Left lung (tissue), 4 donors: ENCODE measurements at regions not wholly inside any gene's neighbourhood (a gene's known extent, or its start where the extent isn't known, plus 50 kb on each side); places are given as distances from the start of the nearest gene placed in this dataset.
"Not testable (repeated sequence)": the region's sequence is repeated elsewhere in the genome, so short reads cannot be mapped to it uniquely, and the experiment has no call there.

Experiments
- ATAC-seq: fragments of 200-7000 bp; cut with Tn5 transposase; one replicate; pipeline ENCODE4 v1.9.1; 2020; ENCODE audit warnings: moderate library complexity
- DNase-seq, 4 donors: peaks; one replicate each; pipeline ENCODE4 v3.0.0-alpha.2; 2013 to 2020
- H3K27ac ChIP-seq, 2 donors: fragments of 200-600 bp; sonication (generic) in 1 of 2; one replicate each; pipeline versions ENCODE4 v1.5.0 to v1.8.0; 2020 to 2021
- H3K27me3 ChIP-seq, 2 donors: fragments of 200-600 bp; sonication (generic) in 1 of 2; one replicate each; pipeline versions ENCODE4 v1.5.0 to v1.8.0; 2020 to 2021
- H3K36me3 ChIP-seq, 2 donors: fragments of 200-600 bp; sonication (generic) in 1 of 2; one replicate each; pipeline versions ENCODE4 v1.5.0 to v1.8.0; 2020 to 2021
- H3K4me1 ChIP-seq, 2 donors: fragments of 200-600 bp; one replicate each; pipeline ENCODE4 v1.8.0; 2021
- H3K4me3 ChIP-seq, 2 donors: fragments of 200-600 bp; sonication (generic) in 1 of 2; one replicate each; pipeline versions ENCODE4 v1.5.0 to v1.8.0; 2020 to 2021; ENCODE audit warnings: mild to moderate bottlenecking in 1 of 2
- H3K9me3 ChIP-seq, 2 donors: fragments of 200-600 bp; sonication (generic) in 1 of 2; one replicate each; pipeline versions ENCODE4 v1.5.0 to v1.8.0; 2020 to 2021
- CTCF ChIP-seq, 2 donors: fragments of 200-600 bp; sonication (generic) in 1 of 2; IDR thresholded peaks; one replicate each; pipeline versions ENCODE4 v1.5.0 to v1.8.0; 2021; ENCODE audit warnings: antibody characterized with exemption in 2 of 2
- intact Hi-C, 2 donors: fragments of 100-400 bp; cut with DNase I; formaldehyde crosslinking; loops; one replicate each; pipeline versions ENCODE4 v1.11.2 to v1.14.2; 2022
- donor health status: DM: no; HTN: yes; CAD: no.
- donor health status: DM: no; HTN: no; CAD: no.

- H3K9me3 ChIP-seq = no peaks in the 10 kb centered on the region
- no peaks in the 10 kb centered on the region for H3K27me3 ChIP-seq
- no peaks in the 10 kb centered on the region for H3K4me1 ChIP-seq
- intact Hi-C loops = no loop called here
- ATAC-seq (no peak), DNase-seq (no peak)
- no peaks in the 10 kb centered on the region for H3K36me3 ChIP-seq
- TF ChIP-seq CTCF (IDR thresholded peaks at IDR 0.05) = no peak
- no peak overlapping the region for H3K27ac ChIP-seq
- H3K4me3 ChIP-seq = no peak overlapping the region
Observed at GRCh38 chr1:199474738-199475137, 552.8 kb upstream of the NR5A2 start.

GRCh38 chr1:199482426-199482825 is 545.1 kb upstream of the NR5A2 start:
- Histone ChIP-seq H3K4me1 (no peaks in the 10 kb centered on the region), H3K36me3 (no peaks in the 10 kb centered on the region), H3K27me3 (no peaks in the 10 kb centered on the region), H3K27ac (no peak overlapping the region), H3K9me3 (no peaks in the 10 kb centered on the region), H3K4me3 (no peak overlapping the region)
- DNase-seq (no peak), ATAC-seq (no peak)
- intact Hi-C loops = no loop called here
- TF ChIP-seq CTCF (IDR thresholded peaks at IDR 0.05) = no peak

GRCh38 chr1:199489594-199489993 is 537.9 kb upstream of the NR5A2 start:
- intact Hi-C loops = no loop called here
- Histone ChIP-seq H3K27me3 (no peaks in the 10 kb centered on the region), H3K4me3 (no peak overlapping the region), H3K36me3 (no peaks in the 10 kb centered on the region), H3K9me3 (peaks cover 0 to 8% of the 10 kb centered on the region in 2 donors), H3K4me1 (no peaks in the 10 kb centered on the region), H3K27ac (no peak overlapping the region)
- DNase-seq (no peak), ATAC-seq (no peak)
- TF ChIP-seq CTCF (IDR thresholded peaks at IDR 0.05) = no peak

GRCh38 chr1:199490769-199491527 is 536.6 kb upstream of the NR5A2 start:
- ATAC-seq (no peak), DNase-seq (no peak)
- H3K27ac ChIP-seq = no peak overlapping the region
- H3K4me3 ChIP-seq = no peak overlapping the region
- TF ChIP-seq CTCF (IDR thresholded peaks at IDR 0.05) = no peak
- intact Hi-C loops = no loop called here
- H3K27me3 ChIP-seq = no peaks in the 10 kb centered on the region
- H3K36me3 ChIP-seq = no peaks in the 10 kb centered on the region
- H3K4me1 ChIP-seq = no peaks in the 10 kb centered on the region
- peaks cover 0 to 22% of the 10 kb centered on the region in 2 donors for H3K9me3 ChIP-seq

- Histone ChIP-seq H3K27me3 (no peaks in the 10 kb centered on the region), H3K27ac (no peak overlapping the region), H3K36me3 (no peaks in the 10 kb centered on the region), H3K9me3 (peaks cover 0 to 25% of the 10 kb centered on the region in 2 donors), H3K4me1 (no peaks in the 10 kb centered on the region), H3K4me3 (no peak overlapping the region)
- no peak for TF ChIP-seq CTCF (IDR thresholded peaks at IDR 0.05)
- DNase-seq = no peak
- intact Hi-C loops = no loop called here
- ATAC-seq = no peak
Observed at GRCh38 chr1:199495432-199495831, 532.1 kb upstream of the NR5A2 start.

- intact Hi-C loops, H3K4me1 ChIP-seq, H3K27me3 ChIP-seq, H3K27ac ChIP-seq, DNase-seq, H3K4me3 ChIP-seq, ATAC-seq, H3K36me3 ChIP-seq: not testable (repeated sequence)
- peaks cover 0 to 25% of the 10 kb centered on the region in 2 donors for H3K9me3 ChIP-seq
Observed at GRCh38 chr1:199498802-199499201, 528.7 kb upstream of the NR5A2 start.
